ENCODE measurements at regions not wholly inside any gene's neighbourhood (a gene's known extent, or its start where the extent isn't known, plus 50 kb on each side); places are given as distances from the start of the nearest gene placed in this dataset.

- H3K9ac ChIP-seq (ENCODE audit: low read depth, low read length) = no peak overlapping the region
- no peak overlapping the region for H2AFZ ChIP-seq (replicated peaks; ENCODE audit: low read length, poor library complexity)
- H3K18ac ChIP-seq (ENCODE audit: low read depth, low read length) = no peak overlapping the region
- no peak overlapping the region for H3K4me3 ChIP-seq (ENCODE audit: insufficient read depth, low read depth, low read length)
- intact Hi-C loops (cut with micrococcal nuclease) (no loop called here), in situ Hi-C loops (cut with MboI; ENCODE audit: low sequenced_read_pairs) (no loop called here), dilution Hi-C loops (cut with HindIII; ENCODE audit: low sequenced_read_pairs, unreplicated experiment) (no loop called here)
- no peak overlapping the region for H3K23ac ChIP-seq (ENCODE audit: low read depth, low read length)
- DNase-seq (no peak), ATAC-seq (ENCODE audit: low read depth) (no peak)
- H3K4ac ChIP-seq (ENCODE audit: low read depth, low read length) = no peak overlapping the region
- no peak overlapping the region for H2BK5ac ChIP-seq (ENCODE audit: low read depth, low read length, poor library complexity, severe bottlenecking)
- CTCF ChIA-PET = no interaction called here
- H4K5ac ChIP-seq (ENCODE audit: low read depth, low read length) = no peak overlapping the region
- H2BK15ac ChIP-seq (ENCODE audit: low read depth, low read length) = no peak overlapping the region
- H3K36me3 ChIP-seq (ENCODE audit: control insufficient read depth, insufficient read depth, low read length) = no peaks in the 10 kb centered on the region
- H3K9me1 ChIP-seq (ENCODE audit: insufficient read depth, low read length) = no peaks in the 10 kb centered on the region
- no peak for TF ChIP-seq CHD1 (IDR thresholded peaks at IDR 0.05; ENCODE audit: low read depth, low read length)
- TF ChIP-seq FOS (IDR thresholded peaks at IDR 0.05; ENCODE audit: low read depth, low read length) = no peak
- no peak for TF ChIP-seq CEBPB (IDR thresholded peaks at IDR 0.05; ENCODE audit: low read depth, low read length)
- no peak for TF ChIP-seq MAFK (IDR thresholded peaks at IDR 0.05; ENCODE audit: low read depth, low read length)
- no peak overlapping the region for H4K91ac ChIP-seq (ENCODE audit: insufficient read depth, low read depth, low read length)
- H2BK20ac ChIP-seq (ENCODE audit: low read depth, low read length) = no peak overlapping the region
- H4K8ac ChIP-seq (ENCODE audit: low read depth in 2 of 2, low read length in 2 of 2) = no peak overlapping the region
- no peaks in the 10 kb centered on the region for H3K27me3 ChIP-seq (ENCODE audit: control insufficient read depth, insufficient read depth, low read length)
- H3K4me1 ChIP-seq (ENCODE audit: control insufficient read depth, insufficient read depth, low read length) = no peaks in the 10 kb centered on the region
- no peak overlapping the region for H2BK120ac ChIP-seq (ENCODE audit: low read depth, low read length)
- H3K14ac ChIP-seq (replicated peaks; ENCODE audit: low read depth, low read length) = no peak overlapping the region
- BruUV-seq (replicated peaks) = no TSS peak
- H3K9me3 ChIP-seq (ENCODE audit: control insufficient read depth, insufficient read depth, low read length) = no peaks in the 10 kb centered on the region
- no peak overlapping the region for H3K4me2 ChIP-seq (ENCODE audit: low read depth, low read length)
- no peak overlapping the region for H2AK5ac ChIP-seq (ENCODE audit: low read depth, low read length)
- H4K20me1 ChIP-seq (ENCODE audit: insufficient read depth, low read length) = no peaks in the 10 kb centered on the region
- POLR2A ChIA-PET (ENCODE audit: unreplicated experiment) = no interaction called here
- H3K56ac ChIP-seq (ENCODE audit: extremely low read depth, insufficient read depth, low read length) = no peak overlapping the region
- H3K79me1 ChIP-seq (ENCODE audit: low read depth in 1 of 2, low read length in 2 of 2) = no peaks in the 10 kb centered on the region
- H2AK9ac ChIP-seq (replicated peaks; ENCODE audit: low read depth, low read length, poor library complexity) = no peak overlapping the region
- no peak overlapping the region for H3K27ac ChIP-seq (ENCODE audit: insufficient read depth, low read length)
Observed at GRCh38 chrX:118187100-118187499, 70.5 kb upstream of the KLHL13 start.

All from IMR-90 (cell line).